ENCODE measurements at regions not wholly inside any gene's neighbourhood (a gene's known extent, or its start where the extent isn't known, plus 50 kb on each side); places are given as distances from the start of the nearest gene placed in this dataset.

DNA sequence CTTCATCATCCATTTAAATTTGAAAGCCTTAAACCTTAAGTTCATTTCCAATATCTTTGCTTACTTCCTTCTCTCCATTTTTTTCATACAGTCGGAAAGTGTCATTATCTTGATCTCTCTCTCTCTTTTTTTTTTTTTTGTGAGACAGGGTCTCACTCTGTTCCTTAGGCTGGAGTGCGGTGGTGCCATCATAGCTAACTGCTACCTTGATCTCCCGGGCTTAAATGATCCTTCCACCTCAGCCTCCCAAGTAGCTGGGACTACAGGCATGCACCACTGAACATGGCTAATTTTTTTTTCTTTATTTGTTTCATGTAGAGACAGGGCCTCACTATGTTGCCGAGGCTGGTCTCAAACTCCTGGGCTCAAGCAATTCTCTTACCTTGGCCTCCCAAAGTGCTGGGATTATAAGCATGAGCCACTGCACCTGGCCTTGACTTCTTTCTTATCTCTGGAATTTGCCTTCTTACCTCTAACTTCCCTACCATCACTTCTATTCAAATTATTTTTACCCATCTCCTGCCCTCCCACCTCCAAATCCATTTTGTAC, 222.2 kb downstream of the MYCN start:
- H2BK15ac ChIP-seq (ENCODE audit: low read depth, low read length): no peak overlapping the region
- Mint-ChIP-seq H3K9me3 (no peaks in the 10 kb centered on the region), H3K36me3 (ENCODE audit: insufficient read depth in 1 of 3, low read depth in 3 of 3) (no peaks in the 10 kb centered on the region), H3K4me1 (peaks cover 28 to 36% of the 10 kb centered on the region in 2 experiments), H3K4me3 (no peak overlapping the region), H3K27ac (no peak overlapping the region), H3K27me3 (ENCODE audit: low read depth) (peaks cover 2% of the 10 kb centered on the region; the same call in 1 of the 2 replicates)
- no peak overlapping the region for H3K4me2 ChIP-seq (ENCODE audit: insufficient read depth, insufficient read length, low read length)
- H3K27ac ChIP-seq (ENCODE audit: insufficient read length, low read depth, low read length): no peak overlapping the region
- no peak overlapping the region for H3K4ac ChIP-seq (ENCODE audit: low read depth, low read length)
- no peak overlapping the region for H2BK120ac ChIP-seq (ENCODE audit: low read depth, low read length, poor library complexity, severe bottlenecking)
- no peak overlapping the region for H2BK12ac ChIP-seq (ENCODE audit: insufficient read length, low read depth, low read length)
- no peaks in the 10 kb centered on the region for H3K79me2 ChIP-seq (ENCODE audit: insufficient read depth, low read length)
- H3K23me2 ChIP-seq (ENCODE audit: insufficient read length, low read depth, low read length, poor library complexity, severe bottlenecking): no peaks in the 10 kb centered on the region
- no peak overlapping the region for H4K5ac ChIP-seq (ENCODE audit: insufficient read length, low read depth, low read length)
- peaks cover 7% of the 10 kb centered on the region for H3K4me1 ChIP-seq (ENCODE audit: insufficient read depth, low read length)
- no CpG with 5 or more reads among the region's 4 CpGs for WGBS (ENCODE audit: extremely low coverage, insufficient read length, low lambda C conversion rate)
- no peak overlapping the region for H4K91ac ChIP-seq (ENCODE audit: insufficient read length, low read depth, low read length)
- no peak overlapping the region for H3K9ac ChIP-seq (ENCODE audit: extremely low read depth, insufficient read length, low read length)
- no peaks in the 10 kb centered on the region for H3K9me3 ChIP-seq (ENCODE audit: control insufficient read depth, low read depth, low read length)
- no peak overlapping the region for H3T11ph ChIP-seq (ENCODE audit: low read length)
- no peak overlapping the region for H2BK5ac ChIP-seq (ENCODE audit: insufficient read length, low read length)
- H4K20me1 ChIP-seq (ENCODE audit: control insufficient read depth, insufficient read depth, insufficient read length): no peaks in the 10 kb centered on the region
- H2BK20ac ChIP-seq (ENCODE audit: low read depth, low read length, poor library complexity, severe bottlenecking): no peak overlapping the region
- no peak overlapping the region for H3K56ac ChIP-seq (ENCODE audit: insufficient read length, low read depth, low read length)
- no peak overlapping the region for H3K23ac ChIP-seq (ENCODE audit: insufficient read length, low read depth, low read length)
- DNase-seq: no peak
- H2AFZ ChIP-seq (ENCODE audit: low read length): no peak overlapping the region
- H3K27me3 ChIP-seq (ENCODE audit: insufficient read depth, low read length): no peaks in the 10 kb centered on the region
- no peak overlapping the region for H2AK5ac ChIP-seq (ENCODE audit: insufficient read length, low read length)
- H3K79me1 ChIP-seq (ENCODE audit: insufficient read depth, low read depth, low read length, poor library complexity, severe bottlenecking): no peaks in the 10 kb centered on the region
- H4K8ac ChIP-seq (replicated peaks; ENCODE audit: insufficient read length, low read depth, low read length): no peak overlapping the region
- no peak overlapping the region for H3K14ac ChIP-seq (ENCODE audit: insufficient read depth, low read length)
- no peak overlapping the region for H3K18ac ChIP-seq (ENCODE audit: insufficient read length, low read depth, low read length)
- TF ChIP-seq, protein P1, sequence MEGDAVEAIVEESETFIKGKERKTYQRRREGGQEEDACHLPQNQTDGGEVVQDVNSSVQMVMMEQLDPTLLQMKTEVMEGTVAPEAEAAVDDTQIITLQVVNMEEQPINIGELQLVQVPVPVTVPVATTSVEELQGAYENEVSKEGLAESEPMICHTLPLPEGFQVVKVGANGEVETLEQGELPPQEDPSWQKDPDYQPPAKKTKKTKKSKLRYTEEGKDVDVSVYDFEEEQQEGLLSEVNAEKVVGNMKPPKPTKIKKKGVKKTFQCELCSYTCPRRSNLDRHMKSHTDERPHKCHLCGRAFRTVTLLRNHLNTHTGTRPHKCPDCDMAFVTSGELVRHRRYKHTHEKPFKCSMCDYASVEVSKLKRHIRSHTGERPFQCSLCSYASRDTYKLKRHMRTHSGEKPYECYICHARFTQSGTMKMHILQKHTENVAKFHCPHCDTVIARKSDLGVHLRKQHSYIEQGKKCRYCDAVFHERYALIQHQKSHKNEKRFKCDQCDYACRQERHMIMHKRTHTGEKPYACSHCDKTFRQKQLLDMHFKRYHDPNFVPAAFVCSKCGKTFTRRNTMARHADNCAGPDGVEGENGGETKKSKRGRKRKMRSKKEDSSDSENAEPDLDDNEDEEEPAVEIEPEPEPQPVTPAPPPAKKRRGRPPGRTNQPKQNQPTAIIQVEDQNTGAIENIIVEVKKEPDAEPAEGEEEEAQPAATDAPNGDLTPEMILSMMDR (conservative IDR thresholded peaks at IDR 0.05): no peak

Data from H9 (cell line).